ENCODE measurements at regions not wholly inside any gene's neighbourhood (a gene's known extent, or its start where the extent isn't known, plus 50 kb on each side); places are given as distances from the start of the nearest gene placed in this dataset.

GRCh38 chr1:82586473-82586872 is 785.7 kb downstream of the ADGRL2 start:
- TF ChIP-seq CREB1 (IDR thresholded peaks at IDR 0.05; ENCODE audit: low read depth) (no peak), RAD21 (IDR thresholded peaks at IDR 0.05; ENCODE audit: insufficient read depth, low read depth, low read length) (no peak), TBL1XR1 (IDR thresholded peaks at IDR 0.05; ENCODE audit: low read depth, low read length) (no peak)
